Limb (tissue), 2 donors: ENCODE measurements at regions not wholly inside any gene's neighbourhood (a gene's known extent, or its start where the extent isn't known, plus 50 kb on each side); places are given as distances from the start of the nearest gene placed in this dataset.
"Not testable (repeated sequence)": the region's sequence is repeated elsewhere in the genome, so short reads cannot be mapped to it uniquely, and the experiment has no call there.

Experiments
- DNase-seq, 2 donors: peaks; one replicate each; pipeline ENCODE4 v3.0.0-alpha.2; 2016; ENCODE audit errors: extremely low spot score in 2 of 2

- no peak for DNase-seq
Measured at GRCh38 chr9:108254236-108254635, 601.5 kb downstream of the ACTL7B start.

- not testable (repeated sequence) for DNase-seq
Measured at GRCh38 chr9:108247391-108247790, 608.4 kb downstream of the ACTL7B start.

- no peak for DNase-seq
Measured at GRCh38 chr9:108245901-108246300, 609.9 kb downstream of the ACTL7B start.

- DNase-seq, result no peak
Measured at GRCh38 chr9:108245331-108245730, 610.5 kb downstream of the ACTL7B start.

GRCh38 chr9:108244686-108245085 is 611.1 kb downstream of the ACTL7B start:
- DNase-seq, result peak in 1 of 2 donors; percentile 63

- DNase-seq, result no peak
Measured at GRCh38 chr9:108241384-108242073, 614.3 kb downstream of the ACTL7B start.

GRCh38 chr9:108239696-108240321 is 616.0 kb downstream of the ACTL7B start:
- peak in 1 of 2 donors; percentile 78 for DNase-seq

- no peak for DNase-seq
Measured at GRCh38 chr9:108235609-108236008, 620.2 kb downstream of the ACTL7B start.

- DNase-seq, result no peak
Measured at GRCh38 chr9:108234811-108235210, 621.0 kb downstream of the ACTL7B start.

- DNase-seq, result peak in 1 of 2 donors; percentile 37
Measured at GRCh38 chr9:108225149-108225800, 630.5 kb downstream of the ACTL7B start.

- DNase-seq, result no peak
Measured at GRCh38 chr9:108224716-108225115, 631.1 kb downstream of the ACTL7B start.

GRCh38 chr9:108219664-108220063 is 636.1 kb downstream of the ACTL7B start:
- no peak for DNase-seq

GRCh38 chr9:108217431-108218349 is 638.1 kb downstream of the ACTL7B start:
- no peak for DNase-seq

- no peak for DNase-seq
Measured at GRCh38 chr9:108213511-108213910, 642.3 kb downstream of the ACTL7B start.

- DNase-seq, result no peak
Measured at GRCh38 chr9:108212184-108212583, 643.6 kb downstream of the ACTL7B start.

- no peak for DNase-seq
Measured at GRCh38 chr9:108211411-108211955, 644.3 kb downstream of the ACTL7B start.

- DNase-seq, result no peak
Measured at GRCh38 chr9:108209132-108209685, 646.6 kb downstream of the ACTL7B start.

- DNase-seq, result no peak
Measured at GRCh38 chr9:108207561-108208165, 648.1 kb downstream of the ACTL7B start.

GRCh38 chr9:108205276-108205675 is 650.5 kb downstream of the ACTL7B start:
- no peak for DNase-seq

- DNase-seq, result no peak
Measured at GRCh38 chr9:108197899-108198298, 657.9 kb downstream of the ACTL7B start.

- DNase-seq, result no peak
Measured at GRCh38 chr9:108197008-108197365, 658.8 kb downstream of the ACTL7B start.
